IMR-90 (cell line): ENCODE measurements at regions not wholly inside any gene's neighbourhood (a gene's known extent, or its start where the extent isn't known, plus 50 kb on each side); places are given as distances from the start of the nearest gene placed in this dataset.
A peak's percentile ranks its signal among the peaks of the same experiment; 100 is the strongest.

Experiments used
- ATAC-seq: fragments of 200-7000 bp; cut with Tn5 transposase; 2 replicates; pipeline ENCODE4 v1.9.1; 2020; ENCODE audit warnings: low read depth, mild to moderate bottlenecking, moderate library complexity
- BruUV-seq: library from RNA; stranded (reverse); fragments of 400-500 nt; replicated peaks from 2 replicates; lab custom pipeline; 2021; lab: Mats Ljungman, UMichigan
- CTCF ChIA-PET: fragments of 300-600 bp; formaldehyde crosslinking; extraction: SDS; loops from one replicate; lab custom pipeline; 2021; ENCODE audit warnings: antibody characterized with exemption; lab: Yijun Ruan, JAX
- POLR2A ChIA-PET: fragments of 300-600 bp; sonication (Branson Sonifier 250); formaldehyde crosslinking; loops from one replicate; lab custom pipeline; 2022; ENCODE audit warnings: antibody characterized with exemption; ENCODE audit not compliant: unreplicated experiment; lab: Charles Lee
- DNase-seq: peaks from one replicate; pipeline ENCODE4 v3.0.0; 2013
- H2AFZ ChIP-seq: replicated peaks from 2 replicates; pipeline ENCODE3; 2013; ENCODE audit warnings: low read length, mild to moderate bottlenecking; ENCODE audit not compliant: poor library complexity
- H2AK5ac ChIP-seq: 2 replicates; pipeline ENCODE4 v1.6.1; 2013; ENCODE audit warnings: low read depth, low read length, inconsistent platforms
- H2AK9ac ChIP-seq: replicated peaks from 2 replicates; pipeline ENCODE3; 2013; ENCODE audit warnings: mild to moderate bottlenecking, low read depth, low read length, moderate library complexity; ENCODE audit not compliant: poor library complexity
- H2BK120ac ChIP-seq: 2 replicates; pipeline ENCODE4 v1.6.1; 2013; ENCODE audit warnings: low read depth, low read length, inconsistent platforms
- H2BK15ac ChIP-seq: 3 replicates; pipeline ENCODE4 v1.6.1; 2013; ENCODE audit warnings: low read depth, low read length, inconsistent platforms
- H2BK20ac ChIP-seq: 2 replicates; pipeline ENCODE4 v1.6.1; 2013; ENCODE audit warnings: low read depth, mild to moderate bottlenecking, inconsistent platforms, low read length, moderate library complexity
- H2BK5ac ChIP-seq: 2 replicates; pipeline ENCODE4 v1.6.1; 2013; ENCODE audit warnings: mild to moderate bottlenecking, low read depth, low read length, inconsistent platforms; ENCODE audit not compliant: poor library complexity, severe bottlenecking
- H3K14ac ChIP-seq: replicated peaks from 2 replicates; pipeline ENCODE4 v1.6.1; 2013; ENCODE audit warnings: low read depth, low read length, inconsistent platforms
- H3K18ac ChIP-seq: 2 replicates; pipeline ENCODE4 v1.6.1; 2013; ENCODE audit warnings: low read depth, low read length, control low read depth
- H3K23ac ChIP-seq: 2 replicates; pipeline ENCODE4 v1.6.1; 2013; ENCODE audit warnings: low read depth, low read length, inconsistent platforms
- H3K27ac ChIP-seq: 2 replicates; pipeline ENCODE4 v1.5.1; 2013; ENCODE audit warnings: mild to moderate bottlenecking, control low read depth, low read length; ENCODE audit not compliant: insufficient read depth
- H3K27me3 ChIP-seq: 2 replicates; pipeline ENCODE4 v1.6.1; 2013; ENCODE audit warnings: low read length; ENCODE audit not compliant: control insufficient read depth, insufficient read depth
- H3K36me3 ChIP-seq: 2 replicates; pipeline ENCODE4 v1.6.1; 2013; ENCODE audit warnings: low read length, mixed read lengths; ENCODE audit not compliant: control insufficient read depth, insufficient read depth
- H3K4ac ChIP-seq: 2 replicates; pipeline ENCODE4 v1.6.1; 2013; ENCODE audit warnings: low read depth, low read length, inconsistent platforms
- H3K4me1 ChIP-seq: 2 replicates; pipeline ENCODE4 v1.6.1; 2013; ENCODE audit warnings: low read length, mixed read lengths; ENCODE audit not compliant: control insufficient read depth, insufficient read depth
- H3K4me2 ChIP-seq: 2 replicates; pipeline ENCODE4 v1.6.1; 2013; ENCODE audit warnings: low read depth, mild to moderate bottlenecking, control low read depth, low read length, moderate library complexity
- H3K4me3 ChIP-seq: 2 replicates; pipeline ENCODE4 v1.5.1; 2013; ENCODE audit warnings: low read depth, mild to moderate bottlenecking, control low read depth, low read length, moderate library complexity; ENCODE audit not compliant: insufficient read depth
- H3K56ac ChIP-seq: 2 replicates; pipeline ENCODE4 v1.6.1; 2013; ENCODE audit warnings: low read length, inconsistent platforms; ENCODE audit not compliant: insufficient read depth; ENCODE audit errors: extremely low read depth
- H3K79me1 ChIP-seq, 2 experiments: 2 replicates each; pipeline ENCODE4 v1.6.1; 2013; ENCODE audit warnings: low read length in 2 of 2, inconsistent platforms in 1 of 2, low read depth in 1 of 2
- H3K9ac ChIP-seq: 2 replicates; pipeline ENCODE4 v1.6.1; 2013; ENCODE audit warnings: low read depth, low read length, control low read depth
- H3K9me1 ChIP-seq: 2 replicates; pipeline ENCODE4 v1.6.1; 2013; ENCODE audit warnings: low read length, inconsistent platforms; ENCODE audit not compliant: insufficient read depth
- H3K9me3 ChIP-seq: 2 replicates; pipeline ENCODE4 v1.6.1; 2013; ENCODE audit warnings: low read length; ENCODE audit not compliant: control insufficient read depth, insufficient read depth
- H4K20me1 ChIP-seq: 2 replicates; pipeline ENCODE4 v1.6.1; 2013; ENCODE audit warnings: low read length, inconsistent platforms; ENCODE audit not compliant: insufficient read depth
- H4K5ac ChIP-seq: 2 replicates; pipeline ENCODE4 v1.6.1; 2013; ENCODE audit warnings: mild to moderate bottlenecking, low read depth, low read length, control low read depth
- H4K8ac ChIP-seq, 2 experiments: 2 replicates each; pipeline ENCODE4 v1.6.1; 2013; ENCODE audit warnings: low read depth in 2 of 2, low read length in 2 of 2, control low read depth in 1 of 2, inconsistent platforms in 1 of 2
- H4K91ac ChIP-seq: 2 replicates; pipeline ENCODE4 v1.6.1; 2013; ENCODE audit warnings: low read depth, low read length, inconsistent platforms; ENCODE audit not compliant: insufficient read depth
- CEBPB ChIP-seq: IDR thresholded peaks from 2 replicates; pipeline ENCODE4 v1.6.1; 2012; ENCODE audit warnings: low read depth, low read length, improper control_type of control experiment
- CHD1 ChIP-seq: IDR thresholded peaks from 2 replicates; pipeline ENCODE4 v1.6.1; 2012; ENCODE audit warnings: low read depth, low read length, improper control_type of control experiment
- FOS ChIP-seq: fragments of 150-350 bp; IDR thresholded peaks from 2 replicates; pipeline ENCODE4 v1.6.1; 2016; ENCODE audit warnings: low read depth, low read length
- MAFK ChIP-seq: IDR thresholded peaks from 2 replicates; pipeline ENCODE4 v1.6.1; 2012; ENCODE audit warnings: low read depth, low read length, improper control_type of control experiment
- MAZ ChIP-seq: IDR thresholded peaks from 2 replicates; pipeline ENCODE4 v1.6.1; 2012; ENCODE audit warnings: low read depth, mild to moderate bottlenecking, low read length, improper control_type of control experiment, moderate library complexity, borderline replicate concordance
- NFE2L2 ChIP-seq: fragments of 150-350 bp; IDR thresholded peaks from 2 replicates; pipeline ENCODE4 v1.6.1; 2016; ENCODE audit warnings: low read depth, mild to moderate bottlenecking, low read length
- POLR2A ChIP-seq: IDR thresholded peaks from 2 replicates; pipeline ENCODE4 v1.6.1; 2012; ENCODE audit warnings: mild to moderate bottlenecking, low read depth, low read length
- RAD21 ChIP-seq: IDR thresholded peaks from 2 replicates; pipeline ENCODE4 v1.6.1; 2012; ENCODE audit warnings: low read length, improper control_type of control experiment
- RCOR1 ChIP-seq: IDR thresholded peaks from 2 replicates; pipeline ENCODE4 v1.6.1; 2012; ENCODE audit warnings: mild to moderate bottlenecking, low read length, improper control_type of control experiment; ENCODE audit not compliant: insufficient replicate concordance
- RFX5 ChIP-seq: IDR thresholded peaks from 2 replicates; pipeline ENCODE4 v1.8.0; 2012; ENCODE audit warnings: low read depth, mild to moderate bottlenecking, low read length, moderate library complexity
- SMC3 ChIP-seq: fragments of 150-350 bp; IDR thresholded peaks from 2 replicates; pipeline ENCODE4 v1.6.1; 2016; ENCODE audit warnings: low read depth, mild to moderate bottlenecking, antibody characterized with exemption, low read length, moderate library complexity
- USF2 ChIP-seq: fragments of 150-350 bp; IDR thresholded peaks from 2 replicates; pipeline ENCODE4 v1.6.1; 2017; ENCODE audit warnings: mild to moderate bottlenecking, antibody characterized with exemption, low read length, low read depth
- WGBS, 2 experiments: methylation state at CpG; one replicate each; pipeline versions ENCODE4 v1.1.5 to v1.1.7; 2013; ENCODE audit warnings: missing lambda C conversion rate in 2 of 2; ENCODE audit not compliant: insufficient read length in 1 of 2; ENCODE audit errors: extremely low coverage in 2 of 2; 5-methylcytosine and 5-hydroxymethylcytosine counted together
- dilution Hi-C: fragments of 300-500 bp; cut with HindIII; formaldehyde crosslinking; loops from one replicate; pipeline ENCODE4 v1.14.3; 2018; ENCODE audit warnings: low sequenced_read_pairs; ENCODE audit not compliant: unreplicated experiment
- in situ Hi-C: fragments of 300-500 bp; cut with MboI; formaldehyde crosslinking; loops from 3 replicates; pipeline ENCODE4 v1.14.3; 2019; ENCODE audit warnings: low sequenced_read_pairs, inconsistent platforms, mixed read lengths
- intact Hi-C: fragments of 100-400 bp; cut with micrococcal nuclease; formaldehyde crosslinking; loops from 2 replicates; pipeline ENCODE4 v1.10.0; 2022
- TF ChIP-seq, protein P1 (sequence below): fragments of 150-350 bp; IDR thresholded peaks from 2 replicates; pipeline ENCODE4 v1.6.1; 2016; ENCODE audit warnings: low read depth, mild to moderate bottlenecking, low read length, moderate library complexity, borderline replicate concordance
- TF ChIP-seq, protein P2 (sequence below): conservative IDR thresholded peaks from 2 replicates; pipeline ENCODE4 v1.5.1; 2012; ENCODE audit warnings: mild to moderate bottlenecking, low read depth, low read length, improper control_type of control experiment

DNA sequence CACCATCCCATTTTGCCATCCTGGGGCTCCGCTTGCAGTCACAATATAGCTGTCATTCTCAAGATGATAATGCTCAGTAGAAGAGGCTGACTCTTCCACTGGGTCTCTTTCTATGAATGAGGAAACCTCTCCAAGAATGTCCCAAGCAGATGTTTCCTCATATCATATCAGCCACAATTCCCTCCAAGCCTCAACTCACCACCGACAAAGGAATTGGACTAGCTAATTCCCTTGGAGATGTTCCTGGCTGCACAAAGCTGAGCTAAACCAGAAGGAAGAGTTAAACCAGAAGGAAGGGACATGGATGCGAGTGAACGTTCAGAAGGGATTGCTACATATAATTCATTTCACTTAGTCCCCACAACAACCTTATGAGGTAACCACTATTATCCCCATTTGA is 65.0 kb upstream of the NPAS2 start:
- WGBS, 2 experiments: no CpG with 5 or more reads among the region's 4 CpGs
- H2BK20ac ChIP-seq: peak overlapping the region; percentile 70
- H3K4me2 ChIP-seq: no peak overlapping the region
- in situ Hi-C loops (no loop called here), dilution Hi-C loops (no loop called here), intact Hi-C loops (no loop called here)
- peak overlapping the region in 1 of 2 experiments; percentile 8; a peak in 2 of 4 replicates for H4K8ac ChIP-seq
- peak overlapping the region; percentile 77; the same call in 1 of the 2 replicates for H3K4ac ChIP-seq
- H2AK9ac ChIP-seq: no peak overlapping the region
- H4K91ac ChIP-seq: peak overlapping the region; percentile 53
- no peaks in the 10 kb centered on the region for H3K27me3 ChIP-seq
- no peak overlapping the region for H3K27ac ChIP-seq
- H2AFZ ChIP-seq: no peak overlapping the region
- peaks cover 0 to 4% of the 10 kb centered on the region in 2 experiments; a peak in 2 of 4 replicates for H3K79me1 ChIP-seq
- peak overlapping the region; percentile 79; the same call in 2 of the 3 replicates for H2BK15ac ChIP-seq
- ChIA-PET POLR2A (no interaction called here), CTCF (interaction anchor here (1.4 kb wide), 1 partner anchor 13 kb away, joined by 6 read pairs; no protein-coding TSS in a partner anchor)
- H3K14ac ChIP-seq: peak overlapping the region; percentile 57
- peaks cover 29% of the 10 kb centered on the region for H3K4me1 ChIP-seq
- peaks cover 31% of the 10 kb centered on the region for H3K9me1 ChIP-seq
- no peaks in the 10 kb centered on the region for H3K36me3 ChIP-seq
- H2BK120ac ChIP-seq: peak overlapping the region; percentile 74
- DNase-seq: no peak
- no peak for ATAC-seq
- H3K4me3 ChIP-seq: no peak overlapping the region
- peak overlapping the region; percentile 13 for H2BK5ac ChIP-seq
- H2AK5ac ChIP-seq: peak overlapping the region; percentile 61
- peak overlapping the region; percentile 66; the same call in 1 of the 2 replicates for H3K18ac ChIP-seq
- peak overlapping the region; percentile 51; the same call in 1 of the 2 replicates for H3K23ac ChIP-seq
- BruUV-seq: no TSS peak
- TF ChIP-seq RCOR1: no peak
- no peak for TF ChIP-seq FOS
- no peak for TF ChIP-seq NFE2L2
- no peak for TF ChIP-seq USF2
- no peak for TF ChIP-seq MAFK
- no peak for TF ChIP-seq MAZ
- TF ChIP-seq CHD1: no peak
- no peak for TF ChIP-seq RAD21
- TF ChIP-seq, protein P1, sequence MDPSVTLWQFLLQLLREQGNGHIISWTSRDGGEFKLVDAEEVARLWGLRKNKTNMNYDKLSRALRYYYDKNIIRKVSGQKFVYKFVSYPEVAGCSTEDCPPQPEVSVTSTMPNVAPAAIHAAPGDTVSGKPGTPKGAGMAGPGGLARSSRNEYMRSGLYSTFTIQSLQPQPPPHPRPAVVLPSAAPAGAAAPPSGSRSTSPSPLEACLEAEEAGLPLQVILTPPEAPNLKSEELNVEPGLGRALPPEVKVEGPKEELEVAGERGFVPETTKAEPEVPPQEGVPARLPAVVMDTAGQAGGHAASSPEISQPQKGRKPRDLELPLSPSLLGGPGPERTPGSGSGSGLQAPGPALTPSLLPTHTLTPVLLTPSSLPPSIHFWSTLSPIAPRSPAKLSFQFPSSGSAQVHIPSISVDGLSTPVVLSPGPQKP: no peak
- no peak for TF ChIP-seq SMC3
- no peak for TF ChIP-seq CEBPB
- no peak for TF ChIP-seq POLR2A
- TF ChIP-seq, protein P2, sequence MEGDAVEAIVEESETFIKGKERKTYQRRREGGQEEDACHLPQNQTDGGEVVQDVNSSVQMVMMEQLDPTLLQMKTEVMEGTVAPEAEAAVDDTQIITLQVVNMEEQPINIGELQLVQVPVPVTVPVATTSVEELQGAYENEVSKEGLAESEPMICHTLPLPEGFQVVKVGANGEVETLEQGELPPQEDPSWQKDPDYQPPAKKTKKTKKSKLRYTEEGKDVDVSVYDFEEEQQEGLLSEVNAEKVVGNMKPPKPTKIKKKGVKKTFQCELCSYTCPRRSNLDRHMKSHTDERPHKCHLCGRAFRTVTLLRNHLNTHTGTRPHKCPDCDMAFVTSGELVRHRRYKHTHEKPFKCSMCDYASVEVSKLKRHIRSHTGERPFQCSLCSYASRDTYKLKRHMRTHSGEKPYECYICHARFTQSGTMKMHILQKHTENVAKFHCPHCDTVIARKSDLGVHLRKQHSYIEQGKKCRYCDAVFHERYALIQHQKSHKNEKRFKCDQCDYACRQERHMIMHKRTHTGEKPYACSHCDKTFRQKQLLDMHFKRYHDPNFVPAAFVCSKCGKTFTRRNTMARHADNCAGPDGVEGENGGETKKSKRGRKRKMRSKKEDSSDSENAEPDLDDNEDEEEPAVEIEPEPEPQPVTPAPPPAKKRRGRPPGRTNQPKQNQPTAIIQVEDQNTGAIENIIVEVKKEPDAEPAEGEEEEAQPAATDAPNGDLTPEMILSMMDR: no peak
- TF ChIP-seq RFX5: no peak
- H3K9me3 ChIP-seq: no peaks in the 10 kb centered on the region
- H4K5ac ChIP-seq: no peak overlapping the region
- H3K56ac ChIP-seq: no peak overlapping the region
- no peaks in the 10 kb centered on the region for H4K20me1 ChIP-seq
- no peak overlapping the region for H3K9ac ChIP-seq
